CD4-positive, alpha-beta T cell (primary cell): ENCODE measurements at regions not wholly inside any gene's neighbourhood (a gene's known extent, or its start where the extent isn't known, plus 50 kb on each side); places are given as distances from the start of the nearest gene placed in this dataset.

Experiments
- ATAC-seq: fragments of 200-7000 bp; cut with Tn5 transposase; one replicate; pipeline ENCODE4 v1.10.0; 2022; ENCODE audit warnings: mild to moderate bottlenecking; ENCODE audit not compliant: poor library complexity
- CTCF ChIA-PET: fragments of 350-600 bp; sonication (Branson Sonifier 250); formaldehyde crosslinking; loops from one replicate; lab custom pipeline; 2021; ENCODE audit warnings: antibody characterized with exemption, inconsistent platforms; lab: Charles Lee
- POLR2A ChIA-PET: fragments of 350-600 bp; sonication (Branson Sonifier 250); formaldehyde crosslinking; loops from one replicate; lab custom pipeline; 2021; ENCODE audit warnings: antibody characterized with exemption, inconsistent platforms; lab: Charles Lee
- DNase-seq, 14 experiments: peaks; one replicate each; pipeline ENCODE4 v3.0.0-alpha.2; 2013 to 2020; ENCODE audit warnings: mixed read lengths in 2 of 14
- H3K27ac ChIP-seq, 2 donors: one replicate each; pipeline versions ENCODE4 v1.5.1 to v1.7.0; 2013; ENCODE audit warnings: low read length in 2 of 2, low read depth in 1 of 2, mild to moderate bottlenecking in 1 of 2
- H3K27me3 ChIP-seq, 2 experiments: 1 replicate in 1 of 2; 2 replicates in 1 of 2; pipeline versions ENCODE4 v1.6.1 to v1.7.0; 2013; ENCODE audit warnings: low read length in 2 of 2, control low read depth in 1 of 2, mild to moderate bottlenecking in 1 of 2, moderate library complexity in 1 of 2; ENCODE audit not compliant: insufficient read depth in 2 of 2, control insufficient read depth in 1 of 2
- H3K36me3 ChIP-seq: one replicate; pipeline ENCODE4 v1.6.1; 2013; ENCODE audit warnings: low read length, control low read depth; ENCODE audit not compliant: insufficient read depth
- H3K4me1 ChIP-seq: one replicate; pipeline ENCODE4 v1.6.1; 2013; ENCODE audit warnings: low read length, control low read depth; ENCODE audit not compliant: insufficient read depth
- H3K4me3 ChIP-seq: one replicate; pipeline ENCODE4 v1.5.1; 2013; ENCODE audit warnings: mild to moderate bottlenecking, low read length, moderate library complexity
- H3K9me3 ChIP-seq, 2 experiments: 1 replicate in 1 of 2; 2 replicates in 1 of 2; pipeline versions ENCODE4 v1.6.1 to v1.7.0; 2013; ENCODE audit warnings: low read length in 2 of 2, mild to moderate bottlenecking in 2 of 2, control low read depth in 1 of 2, moderate library complexity in 1 of 2; ENCODE audit not compliant: control insufficient read depth in 1 of 2, insufficient read depth in 1 of 2
- H3K27ac Mint-ChIP-seq: one replicate; pipeline ENCODE4 v1.8.0; 2020; ENCODE audit warnings: mixed read lengths
- H3K27me3 Mint-ChIP-seq: one replicate; pipeline ENCODE4 v1.8.0; 2021; ENCODE audit warnings: mixed read lengths
- H3K36me3 Mint-ChIP-seq: one replicate; pipeline ENCODE4 v1.8.0; 2021; ENCODE audit warnings: low read depth, mixed read lengths
- H3K4me1 Mint-ChIP-seq: one replicate; pipeline ENCODE4 v1.8.0; 2021; ENCODE audit warnings: low read depth, mixed read lengths
- H3K4me3 Mint-ChIP-seq: one replicate; pipeline ENCODE4 v1.8.0; 2020; ENCODE audit warnings: mild to moderate bottlenecking, mixed read lengths
- H3K9me3 Mint-ChIP-seq: one replicate; pipeline ENCODE4 v1.8.0; 2020; ENCODE audit warnings: mixed read lengths
- CTCF ChIP-seq: fragments of 200-600 bp; IDR thresholded peaks from one replicate; pipeline ENCODE4 v1.8.0; 2022; ENCODE audit warnings: antibody characterized with exemption, mild to moderate bottlenecking
- intact Hi-C, 2 experiments: fragments of 100-400 bp; cut with DNase I in 1 of 2; cut with micrococcal nuclease in 1 of 2; formaldehyde crosslinking; loops; one replicate each; pipeline versions ENCODE4 v1.15.1 to v1.9.0; 2023 to 2025; cut with DNase I, micrococcal nuclease

- H3K9me3 ChIP-seq = peaks cover 0 to 5% of the 10 kb centered on the region in 2 experiments
- intact Hi-C loops = no loop called here
- peaks cover 26% of the 10 kb centered on the region for H3K4me1 Mint-ChIP-seq
- peak overlapping the region; percentile 18 for H3K27ac Mint-ChIP-seq
- H3K27ac ChIP-seq = no peak overlapping the region
- peaks cover 19% of the 10 kb centered on the region for H3K4me1 ChIP-seq
- no peak overlapping the region for H3K4me3 ChIP-seq
- peak in 1 of 14 experiments; percentile 26 for DNase-seq
- ChIA-PET CTCF (interaction anchor here (1.1 kb wide), 1 partner anchor 52 kb away, joined by 3 read pairs; no protein-coding TSS in a partner anchor), POLR2A (interaction anchor here (1.1 to 3.5 kb wide), 6 partner anchors 15 to 73 kb away, joined by 3 to 16 read pairs (median 6); partner anchors contain the start of gene WIPF1)
- H3K36me3 ChIP-seq = peaks cover under 1% of the 10 kb centered on the region
- no peaks in the 10 kb centered on the region for H3K27me3 Mint-ChIP-seq
- peaks cover 10% of the 10 kb centered on the region for H3K9me3 Mint-ChIP-seq
- no peak for TF ChIP-seq CTCF
- no peaks in the 10 kb centered on the region for H3K27me3 ChIP-seq
- peak; percentile 54 for ATAC-seq
- H3K4me3 Mint-ChIP-seq = no peak overlapping the region
- peaks cover 15% of the 10 kb centered on the region for H3K36me3 Mint-ChIP-seq
These were observed 69.8 kb upstream of the WIPF1 start for GRCh38 chr2:174667250-174667860.

GRCh38 chr2:174666845-174667244, 69.2 kb upstream of the WIPF1 start:
- Mint-ChIP-seq H3K36me3 (peaks cover 11% of the 10 kb centered on the region), H3K27me3 (no peaks in the 10 kb centered on the region), H3K9me3 (peaks cover 7% of the 10 kb centered on the region), H3K27ac (no peak overlapping the region), H3K4me1 (peaks cover 26% of the 10 kb centered on the region), H3K4me3 (no peak overlapping the region)
- Histone ChIP-seq H3K4me1 (peaks cover 19% of the 10 kb centered on the region), H3K27ac (no peak overlapping the region), H3K4me3 (no peak overlapping the region), H3K27me3 (no peaks in the 10 kb centered on the region), H3K36me3 (no peaks in the 10 kb centered on the region), H3K9me3 (peaks cover 0 to under 1% of the 10 kb centered on the region in 2 experiments)
- TF ChIP-seq CTCF = no peak
- DNase-seq (no peak), ATAC-seq (no peak)
- ChIA-PET POLR2A (interaction anchor here (1.2 to 3.5 kb wide), 5 partner anchors 14 to 73 kb away, joined by 3 to 16 read pairs (median 5); no protein-coding TSS in a partner anchor), CTCF (interaction anchor here (1.1 kb wide), 1 partner anchor 51 kb away, joined by 3 read pairs; no protein-coding TSS in a partner anchor)
- intact Hi-C loops = no loop called here

- H3K4me1 Mint-ChIP-seq = peaks cover 26% of the 10 kb centered on the region
These were observed 68.7 kb upstream of the WIPF1 start for GRCh38 chr2:174666312-174666711.

More at GRCh38 chr2:174666312-174666711, 68.7 kb upstream of the WIPF1 start:
- Histone ChIP-seq H3K36me3 (peaks cover 3% of the 10 kb centered on the region), H3K4me3 (no peak overlapping the region), H3K27me3 (no peaks in the 10 kb centered on the region), H3K27ac (no peak overlapping the region), H3K4me1 (peaks cover 19% of the 10 kb centered on the region), H3K9me3 (no peaks in the 10 kb centered on the region)
- intact Hi-C loops = no loop called here
- Mint-ChIP-seq H3K27me3 (no peaks in the 10 kb centered on the region), H3K9me3 (peaks cover 2% of the 10 kb centered on the region), H3K4me3 (no peak overlapping the region), H3K36me3 (peaks cover 6% of the 10 kb centered on the region), H3K27ac (no peak overlapping the region)
- CTCF ChIA-PET = no interaction called here
- TF ChIP-seq CTCF = no peak
- ATAC-seq (no peak), DNase-seq (peak in 1 of 14 experiments; percentile 31)
- POLR2A ChIA-PET = interaction anchor here (1.2 to 3.5 kb wide), 4 partner anchors 14 to 72 kb away, joined by 3 to 16 read pairs (median 6); no protein-coding TSS in a partner anchor
